ENCODE measurements at regions not wholly inside any gene's neighbourhood (a gene's known extent, or its start where the extent isn't known, plus 50 kb on each side); places are given as distances from the start of the nearest gene placed in this dataset.

DNA sequence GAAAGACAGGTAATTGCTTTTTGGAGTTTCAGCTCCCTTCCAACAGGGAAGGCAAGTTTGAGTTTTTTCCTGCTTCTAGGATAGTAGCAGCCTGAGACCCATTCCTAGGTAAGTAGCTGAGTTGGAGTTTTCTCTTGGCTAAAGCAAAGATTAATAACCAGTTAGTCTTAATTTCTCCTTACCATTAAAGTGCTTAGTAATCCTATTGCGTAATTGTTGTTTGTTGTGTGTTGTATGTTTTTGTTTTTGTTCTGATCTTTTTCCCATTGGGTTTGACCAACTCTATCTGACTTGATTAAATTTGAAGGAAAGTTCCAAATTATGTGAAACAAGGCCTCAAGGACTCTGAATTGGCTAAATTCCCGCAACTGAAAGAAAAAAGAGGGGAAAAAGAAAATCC, 83.5 kb downstream of the TBX22 start:
- DNase-seq: no peak

DNA sequence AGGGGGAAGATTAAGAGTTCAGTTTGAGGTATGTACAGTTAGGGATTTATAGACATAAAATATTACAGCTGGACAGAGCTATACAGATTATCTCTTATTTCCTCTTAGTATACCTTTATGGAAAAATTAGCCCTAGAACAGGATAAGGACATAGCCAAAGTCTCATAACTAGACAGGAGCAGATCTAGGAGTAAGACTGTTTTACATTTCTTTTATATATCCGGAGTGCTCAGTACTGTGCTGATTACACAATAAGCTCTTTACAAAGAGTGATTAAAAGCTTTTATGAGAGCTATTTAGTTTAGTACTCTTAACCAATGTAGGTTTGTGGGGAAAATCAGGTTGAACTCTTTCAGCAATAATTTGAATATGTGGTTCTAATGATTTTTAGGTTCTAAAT, 105.8 kb downstream of the TBX22 start:
- DNase-seq: no peak

DNA sequence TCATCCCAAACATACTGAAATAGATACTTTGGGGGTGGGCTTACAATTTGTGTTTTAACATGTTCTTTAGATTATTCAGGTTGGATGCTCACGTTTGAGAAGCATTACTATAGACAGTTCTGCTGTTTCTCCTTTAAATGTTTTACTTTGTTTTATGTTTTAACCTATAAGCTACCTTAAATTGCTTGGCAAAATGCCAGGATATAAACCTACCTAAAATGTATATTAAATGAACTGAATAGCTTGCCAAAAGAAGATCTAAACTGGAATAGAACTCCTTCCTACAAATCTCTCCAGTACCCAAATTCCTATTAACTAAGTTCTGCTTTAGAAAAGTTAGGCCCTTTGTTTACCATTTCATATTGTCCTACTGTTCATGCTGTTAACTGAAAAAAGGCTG, 124.4 kb downstream of the TBX22 start:
- DNase-seq: no peak

DNA sequence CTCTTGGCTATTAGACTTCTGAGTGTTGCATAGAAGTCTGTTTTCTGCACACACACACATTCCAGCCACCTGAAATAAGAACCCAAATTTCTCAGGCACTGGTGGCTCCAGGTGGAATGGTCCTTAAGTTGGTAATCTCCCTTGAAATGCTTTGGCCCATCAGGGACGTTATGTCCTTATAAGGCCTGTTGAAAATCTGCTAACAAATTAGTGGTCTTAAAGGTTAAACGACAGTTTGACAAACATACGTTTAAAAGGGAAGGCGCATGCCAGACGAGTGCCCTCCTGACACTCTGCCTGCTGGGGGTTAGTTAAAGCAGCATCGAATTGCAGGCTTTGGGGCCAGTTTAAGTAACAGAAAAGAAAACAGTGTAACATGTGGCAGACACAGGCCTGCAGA, 125.0 kb downstream of the TBX22 start:
- no peak for DNase-seq

DNA sequence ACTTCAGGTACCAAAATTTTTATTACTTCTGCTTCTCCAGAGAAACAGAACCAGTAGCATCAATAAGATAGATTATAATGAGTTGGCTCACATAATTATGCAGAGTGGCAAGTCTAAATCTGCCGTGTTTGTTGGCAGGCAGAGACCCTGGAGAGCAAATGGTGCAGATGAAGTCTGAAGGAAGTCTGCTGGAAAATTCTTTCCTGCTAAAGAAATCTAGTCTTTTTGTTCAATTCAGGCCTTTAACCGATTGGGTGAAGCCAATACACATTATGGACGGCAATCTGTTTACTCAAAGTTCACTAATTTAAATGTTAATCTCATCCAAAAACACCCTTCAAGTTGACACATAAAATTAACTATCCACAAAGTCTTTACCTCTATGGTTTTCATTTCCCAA, 156.0 kb downstream of the TBX22 start:
- no peak for DNase-seq

DNA sequence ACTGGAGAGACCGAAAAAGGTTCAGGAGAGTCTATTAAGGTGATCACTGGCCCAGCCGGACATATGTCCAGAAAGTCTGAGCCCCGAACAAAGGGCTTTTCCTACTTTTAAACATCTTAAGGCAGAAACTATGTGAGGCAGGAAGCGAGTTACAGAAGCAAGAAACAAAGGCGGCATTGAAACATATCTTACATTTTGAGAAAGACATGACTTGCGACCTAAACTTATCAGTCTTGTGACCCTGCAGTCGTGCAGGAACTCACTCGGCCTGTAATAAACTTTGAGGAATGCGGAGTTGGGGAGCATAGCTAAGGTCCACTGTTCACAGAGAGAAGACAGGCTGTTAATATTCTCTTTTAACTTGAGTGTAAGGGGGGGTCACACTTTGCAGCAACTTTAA, 158.7 kb downstream of the TBX22 start:
- DNase-seq: no peak

DNA sequence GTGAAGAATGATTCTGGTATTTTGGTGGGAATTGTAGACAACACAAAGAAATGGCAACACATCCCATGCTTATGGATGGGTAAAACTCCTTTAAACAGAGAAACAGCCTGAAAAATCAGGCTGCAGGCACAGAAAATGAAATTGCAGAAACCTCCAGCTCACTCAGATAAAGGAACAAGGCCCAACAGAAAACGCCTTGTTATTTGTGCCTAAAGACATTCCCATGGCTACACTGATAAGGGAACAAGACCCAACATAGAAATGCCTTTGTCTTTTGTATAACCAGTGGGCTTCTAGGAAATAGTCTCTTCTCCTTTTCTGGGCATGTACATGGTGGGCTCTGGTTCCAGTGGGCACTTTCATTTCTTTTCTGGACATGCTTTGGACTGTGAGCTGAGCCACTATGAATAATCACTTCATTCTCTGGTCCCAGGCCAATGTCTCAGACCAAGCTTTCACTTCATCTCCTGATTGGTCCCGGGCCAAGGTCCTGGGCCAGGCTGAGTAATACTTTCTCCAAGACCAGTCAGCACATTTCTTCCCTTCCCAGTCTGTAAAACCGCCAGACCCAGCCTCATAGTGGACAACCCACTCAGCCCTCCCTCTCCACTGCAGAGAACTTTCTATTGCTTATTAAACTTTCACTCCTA, 160.5 kb downstream of the TBX22 start:
- no peak for DNase-seq

DNA sequence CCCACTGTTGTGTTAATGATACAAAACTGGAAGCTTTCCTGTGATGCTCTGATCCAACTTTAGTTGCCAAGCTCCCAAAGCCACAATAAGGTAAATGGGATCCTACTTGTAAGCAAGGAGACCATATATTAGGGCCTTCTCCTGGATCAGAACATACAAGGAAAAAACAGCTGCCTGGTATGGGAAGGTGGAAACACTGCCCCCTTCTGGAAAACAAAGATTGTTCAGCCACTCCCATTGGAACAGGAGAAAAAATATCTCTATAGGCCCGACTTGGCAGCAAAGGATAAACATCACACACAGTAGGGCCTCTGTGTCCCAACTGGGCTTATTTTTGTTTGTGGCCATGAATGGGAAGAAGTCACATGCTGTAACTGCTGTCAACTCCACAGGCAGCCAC, 166.5 kb downstream of the TBX22 start:
- DNase-seq: no peak

DNA sequence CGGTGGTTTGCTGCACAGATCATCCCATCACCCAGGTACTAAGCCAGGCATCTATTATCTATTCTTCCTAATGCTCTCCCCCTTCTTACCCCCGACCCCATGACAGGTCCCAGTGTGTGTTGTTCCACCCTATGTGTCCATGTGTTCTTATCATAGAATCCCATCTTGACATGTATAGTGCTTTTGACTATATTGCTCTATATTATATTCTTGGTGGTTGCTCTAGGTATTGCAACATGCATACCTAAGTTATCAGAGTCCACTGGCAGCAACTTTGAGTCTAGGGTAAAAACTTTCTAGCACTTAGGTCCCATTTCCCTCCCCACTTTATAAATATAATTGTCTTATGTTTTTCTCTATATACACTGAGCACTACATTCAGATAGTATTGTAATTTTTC, 170.3 kb downstream of the TBX22 start:
- no peak for DNase-seq

DNA sequence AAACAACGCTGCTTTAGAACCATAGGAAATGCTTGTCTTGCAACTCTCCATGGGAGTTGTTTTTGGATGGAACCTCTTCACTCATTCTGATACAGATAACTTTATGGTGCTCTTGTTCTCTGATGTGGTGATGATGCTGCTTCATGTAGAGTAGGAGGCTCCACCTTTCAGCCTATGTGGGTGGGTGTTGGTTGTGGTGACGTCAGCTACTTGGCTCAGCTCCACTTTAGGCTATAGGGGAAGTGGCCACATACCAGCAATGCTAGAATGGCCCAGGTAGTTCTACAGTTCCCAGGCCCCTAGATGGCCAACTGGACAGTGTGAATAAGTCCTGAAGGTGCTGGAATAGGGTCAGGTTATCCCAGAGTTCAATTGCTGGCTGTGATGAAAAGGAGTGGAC, 192.1 kb downstream of the TBX22 start:
- DNase-seq: no peak

DNA sequence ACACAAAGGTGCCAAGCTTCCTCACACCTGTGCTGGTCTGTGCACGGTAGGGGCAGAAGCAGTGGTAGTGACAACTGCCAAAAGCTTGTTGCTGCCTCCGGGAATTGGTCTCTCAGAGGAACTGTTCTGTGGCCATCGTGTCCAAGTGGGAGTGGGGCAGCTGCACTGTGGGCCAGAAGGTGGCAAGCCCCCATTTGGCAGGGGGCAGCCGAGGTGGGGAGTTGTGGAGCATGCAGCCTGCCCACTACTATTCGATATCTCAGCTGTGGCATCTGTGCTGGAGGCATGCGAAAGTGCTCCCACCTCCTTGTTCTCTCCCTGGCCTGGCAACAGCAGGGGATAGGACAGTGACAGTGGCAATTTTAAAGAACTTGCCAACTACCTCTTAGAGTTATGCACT, 192.8 kb downstream of the TBX22 start:
- DNase-seq: no peak

DNA sequence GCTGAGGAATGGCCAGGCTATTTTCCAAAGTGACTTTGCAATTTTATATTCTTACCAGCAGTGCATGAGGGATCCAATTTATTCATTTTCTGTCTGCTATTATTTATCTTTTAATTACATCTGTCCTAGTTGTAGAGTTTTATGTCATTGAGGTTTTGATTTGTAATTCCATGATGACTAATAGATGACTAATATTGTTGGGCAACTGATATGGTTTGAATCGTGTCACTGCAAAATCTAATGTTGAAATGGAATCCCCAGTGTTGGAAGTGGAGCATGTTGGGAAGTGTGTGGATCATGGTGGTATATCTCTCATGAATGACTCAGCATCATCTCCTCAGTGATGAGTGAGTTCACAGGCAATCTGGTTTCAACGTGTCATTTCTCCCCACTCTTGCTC, 201.5 kb downstream of the TBX22 start:
- peak; percentile 56 for DNase-seq

DNA sequence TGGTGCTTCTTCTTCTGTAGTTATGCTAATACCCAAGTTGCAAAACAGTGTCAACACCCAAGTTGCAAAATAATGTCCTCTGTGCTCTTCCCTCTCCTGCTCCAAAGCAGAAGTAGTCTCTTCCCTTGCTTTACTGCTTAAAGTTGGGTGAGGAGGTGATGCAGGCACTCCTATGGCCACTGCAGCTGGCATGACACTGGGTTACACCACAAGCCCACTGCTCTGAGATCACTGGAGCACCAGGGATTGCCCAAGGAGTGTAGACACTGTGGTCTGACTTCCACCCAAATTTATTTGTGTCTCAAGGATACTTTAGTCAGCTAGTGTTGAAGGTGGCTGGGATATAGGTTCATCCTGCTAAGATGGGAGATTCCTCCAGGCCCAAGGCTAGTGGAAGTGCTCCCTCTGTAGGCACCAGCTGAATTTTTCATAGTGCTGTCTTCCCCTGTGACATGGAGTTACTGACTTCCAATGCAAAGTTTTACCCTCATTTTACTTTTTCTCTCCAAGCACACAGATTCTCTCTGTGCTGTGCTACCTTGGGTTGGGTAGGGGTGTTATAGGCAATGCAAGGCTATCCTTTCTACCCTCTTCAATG, 196.2 kb upstream of the TENT5D start:
- DNase-seq: peak; percentile 78

DNA sequence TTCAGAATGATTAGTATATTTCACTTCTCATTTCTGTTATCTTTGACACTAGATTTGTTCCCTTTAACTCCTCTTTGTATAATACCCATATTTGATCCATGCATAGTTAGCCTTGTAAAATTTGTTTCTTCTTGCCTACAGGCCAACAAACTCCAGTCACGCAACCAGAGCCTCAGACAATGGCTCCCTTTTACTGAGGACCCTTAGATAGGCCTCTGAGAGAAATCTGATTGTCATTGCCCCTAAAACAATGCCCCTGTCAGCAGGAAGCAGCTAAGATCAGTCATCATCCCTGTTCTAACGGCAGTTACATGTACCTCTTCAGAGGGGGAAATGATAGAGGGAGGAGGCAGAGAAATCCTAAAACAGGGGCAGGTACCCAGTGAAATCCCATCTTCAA, 190.6 kb upstream of the TENT5D start:
- no peak for DNase-seq

DNA sequence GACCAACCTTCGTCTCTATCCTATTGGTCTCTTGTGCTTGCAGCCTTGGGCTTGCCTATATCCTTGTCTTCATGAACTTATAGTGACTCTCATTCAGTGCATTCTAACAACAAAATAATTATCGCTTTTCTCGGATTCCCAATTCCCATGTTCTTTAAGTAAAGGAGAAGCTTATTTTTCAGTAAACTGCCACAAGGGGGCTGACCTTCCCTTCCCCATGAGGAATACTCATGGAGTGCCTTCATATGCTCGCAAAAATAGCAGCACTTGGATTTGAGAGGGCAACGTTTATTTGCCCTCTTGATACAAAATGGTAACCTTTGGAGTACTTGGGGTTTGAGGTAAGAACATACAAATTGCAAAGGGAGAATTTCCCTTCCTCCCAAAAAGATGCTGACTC, 183.2 kb upstream of the TENT5D start:
- DNase-seq: no peak

DNA sequence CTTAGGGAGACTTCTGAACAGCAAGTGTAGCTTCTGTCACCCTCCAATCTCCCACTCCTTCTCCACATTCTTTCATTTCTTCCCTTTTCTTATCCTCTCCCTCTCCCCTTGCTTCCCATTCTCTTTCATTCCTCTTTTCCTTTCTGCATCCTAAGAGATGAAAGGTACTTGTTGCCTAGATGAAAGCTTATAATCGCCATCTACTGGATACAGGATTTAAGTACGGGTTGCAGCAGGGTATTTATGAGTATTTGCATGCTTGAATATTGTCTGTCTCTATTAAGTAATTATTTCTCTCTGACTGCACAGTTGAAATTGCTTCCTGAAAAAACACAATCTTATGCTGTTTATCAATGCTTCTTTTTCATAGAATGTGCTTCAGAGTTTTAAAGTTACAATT, 174.0 kb upstream of the TENT5D start:
- no peak for DNase-seq

DNA sequence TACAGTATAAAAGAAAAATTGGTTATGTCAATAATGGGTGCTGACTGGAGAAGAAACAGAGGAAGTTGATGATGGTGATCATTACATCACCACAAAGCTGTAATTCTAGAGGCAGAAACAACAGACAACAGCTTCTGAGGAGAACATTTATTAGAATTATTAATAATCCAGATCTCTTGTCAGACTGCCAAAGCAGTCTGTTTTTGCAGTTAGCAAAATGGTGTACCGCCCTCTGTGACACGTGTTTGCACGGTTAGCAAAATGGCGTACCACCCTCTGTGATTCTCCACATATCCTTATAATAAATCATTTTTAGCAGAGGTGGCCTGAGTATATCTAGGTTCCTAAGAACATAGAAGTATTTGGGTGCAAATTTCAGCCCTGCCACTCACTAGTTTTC, 154.0 kb upstream of the TENT5D start:
- no peak for DNase-seq

DNA sequence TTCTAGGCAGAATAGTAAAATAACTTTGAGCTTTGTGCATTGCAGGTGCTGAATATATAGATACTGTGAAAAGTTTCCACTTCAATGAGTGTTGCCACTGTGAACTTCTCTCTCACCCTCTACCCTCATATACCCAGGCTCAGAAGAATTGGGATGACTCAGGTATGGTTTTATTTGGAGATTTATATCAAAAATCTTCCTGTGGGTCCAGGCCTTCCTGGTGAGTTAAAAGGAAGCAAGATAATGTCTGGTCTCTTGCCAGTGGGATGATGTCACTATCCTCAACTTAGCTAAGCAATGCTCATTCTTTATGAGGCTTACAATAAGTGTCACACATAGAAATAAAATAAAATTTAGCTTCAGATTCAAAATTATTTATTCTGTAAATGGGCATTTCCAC, 153.3 kb upstream of the TENT5D start:
- DNase-seq: no peak

DNA sequence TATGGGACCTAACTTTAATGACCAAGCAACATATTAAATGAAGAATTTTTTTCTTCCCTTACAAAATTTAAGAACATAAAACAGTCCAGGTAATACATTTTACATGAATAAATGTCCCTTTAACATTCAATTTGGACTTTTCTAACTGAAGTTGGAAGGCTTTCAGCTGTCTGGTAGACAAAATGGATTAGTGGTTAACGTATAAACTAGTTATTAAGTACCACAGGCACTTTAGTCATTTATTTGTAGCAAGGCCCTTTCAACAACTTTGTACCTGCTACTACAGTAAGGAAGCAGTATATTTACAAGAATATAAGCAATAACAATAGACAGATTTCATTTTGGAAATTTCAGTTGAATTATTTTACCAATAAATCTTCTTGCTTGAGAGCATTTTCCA, 152.5 kb upstream of the TENT5D start:
- no peak for DNase-seq

DNA sequence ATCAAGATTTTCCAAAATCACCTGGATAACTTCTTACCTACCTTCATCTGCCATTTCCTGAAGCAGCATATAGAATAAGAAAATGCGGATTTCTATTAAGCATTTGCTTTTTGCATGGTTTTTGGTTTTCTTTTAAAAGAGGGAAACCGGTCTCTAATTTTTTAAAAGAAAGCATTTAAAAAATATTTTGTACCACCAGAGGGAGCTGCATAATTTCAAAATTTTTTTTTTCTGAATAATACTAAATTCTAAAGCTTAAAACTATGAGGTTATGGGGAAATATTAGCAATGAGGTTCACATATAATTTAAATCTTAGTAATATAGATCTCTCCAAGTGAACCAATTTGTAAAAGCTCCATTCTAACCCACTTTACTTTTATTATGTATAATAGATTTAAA, 137.7 kb upstream of the TENT5D start:
- DNase-seq: no peak

DNA sequence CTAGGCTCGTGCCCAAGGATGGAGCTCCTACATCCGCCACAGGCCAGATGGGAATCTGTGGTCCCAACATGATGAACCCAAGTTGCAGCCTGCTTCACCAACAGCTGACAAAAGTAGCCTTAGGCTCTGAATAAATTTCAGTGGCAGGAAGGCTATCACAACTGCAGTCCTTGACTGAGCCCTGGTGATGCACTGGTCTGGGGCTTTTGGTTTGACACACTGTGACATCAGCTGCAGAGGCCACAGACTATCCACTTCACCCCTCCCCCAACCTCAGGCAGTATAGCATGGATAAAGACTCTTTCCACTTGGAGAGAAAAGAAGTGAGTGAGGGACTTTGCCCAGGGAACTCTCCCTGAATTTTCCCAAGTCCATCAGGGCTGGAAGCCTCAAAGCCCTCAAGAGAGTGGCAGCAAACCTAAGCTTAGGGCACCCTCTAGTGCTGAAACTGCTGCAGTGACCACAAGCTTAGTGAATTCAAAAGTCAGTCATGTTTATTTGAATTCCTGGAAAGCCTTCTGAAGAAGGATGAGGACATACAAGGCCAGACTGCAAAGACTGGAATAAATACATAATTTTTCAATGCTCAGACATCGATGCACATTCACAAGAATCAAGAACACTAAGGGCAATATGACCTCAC, 135.0 kb upstream of the TENT5D start:
- DNase-seq: peak; percentile 2

DNA sequence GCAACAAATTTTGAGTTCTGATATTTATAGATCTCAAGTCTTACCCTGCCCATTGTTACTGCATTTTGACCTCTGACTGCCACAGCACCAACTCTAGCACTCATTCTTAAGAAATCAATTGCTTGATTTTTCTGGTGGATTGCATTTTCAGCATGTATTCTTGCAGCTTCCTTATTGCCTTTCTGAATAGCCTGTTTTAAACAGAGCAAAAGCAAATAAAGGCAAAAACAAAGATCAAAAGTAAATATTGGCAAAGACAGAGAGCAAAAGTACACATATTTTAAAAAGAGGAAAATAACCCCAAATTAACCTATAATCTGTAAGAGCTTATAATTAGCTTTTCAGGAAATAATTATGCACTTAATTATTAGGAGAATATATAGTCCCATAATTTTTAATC, 129.4 kb upstream of the TENT5D start:
- no peak for DNase-seq

DNA sequence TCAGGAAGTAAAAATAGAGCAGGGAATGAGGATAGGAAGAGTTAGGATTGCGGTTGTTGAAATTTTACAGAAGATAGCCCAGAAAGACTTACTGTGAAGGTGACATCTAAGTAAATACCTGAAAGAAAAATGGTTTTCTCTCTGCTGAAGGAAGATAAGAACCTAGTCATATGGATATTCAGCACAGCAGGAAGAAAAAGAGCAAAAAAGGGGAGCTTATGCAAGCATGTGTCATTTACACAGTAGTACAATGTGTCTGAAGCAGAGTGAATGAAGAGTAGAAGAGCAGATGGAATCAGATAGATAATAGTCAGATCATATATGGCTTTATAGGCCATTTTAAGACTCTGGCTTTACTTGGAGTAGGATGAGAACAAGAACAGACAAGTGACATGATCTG, 126.9 kb upstream of the TENT5D start:
- DNase-seq: no peak

DNA sequence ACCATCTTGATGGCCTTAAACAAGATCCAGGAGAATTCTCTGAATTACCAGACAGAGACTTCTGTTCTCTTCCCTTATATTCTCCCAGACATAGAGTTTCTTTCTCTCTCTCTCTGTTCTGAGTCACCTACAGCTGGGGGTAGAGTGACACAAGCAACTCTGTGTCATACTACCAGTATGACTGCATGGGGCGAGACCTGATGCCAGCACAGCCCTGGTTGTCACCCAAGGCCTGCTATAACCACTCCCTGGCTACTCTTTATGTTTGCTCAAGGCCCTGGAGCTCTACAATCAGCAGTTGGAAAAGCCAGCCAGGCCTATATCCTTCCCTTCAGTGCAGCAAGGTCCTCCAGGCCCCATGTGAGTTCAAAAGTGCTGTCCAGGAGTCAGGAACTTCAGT, 114.2 kb upstream of the TENT5D start:
- no peak for DNase-seq

DNA sequence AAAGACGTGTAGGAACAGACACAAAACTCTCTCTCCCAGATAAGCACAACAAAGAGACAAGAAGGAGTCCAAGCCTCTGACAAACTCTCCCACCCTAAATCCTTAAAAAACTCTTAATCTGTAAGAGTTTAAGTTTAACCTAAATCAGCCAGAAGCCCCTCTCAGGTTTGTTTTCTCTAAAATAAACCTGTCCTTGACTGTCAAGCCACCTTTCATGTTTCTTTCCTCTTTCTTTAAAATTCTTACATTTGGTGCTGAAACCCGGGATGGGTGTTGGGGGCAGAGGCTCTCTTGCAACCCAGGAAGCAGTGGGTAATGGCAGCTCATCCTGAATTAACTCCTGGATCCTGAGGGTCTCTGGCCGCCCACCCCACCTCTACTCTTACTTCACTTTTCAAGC, 107.8 kb upstream of the TENT5D start:
- DNase-seq: no peak
